ENCODE measurements at regions not wholly inside any gene's neighbourhood (a gene's known extent, or its start where the extent isn't known, plus 50 kb on each side); places are given as distances from the start of the nearest gene placed in this dataset.

GRCh38 chr6:137746264-137746663, 120.8 kb upstream of the TNFAIP3 start:
- no peak overlapping the region for H3K4me3 ChIP-seq
- no peaks in the 10 kb centered on the region for H3K36me3 ChIP-seq (ENCODE audit: low read depth, missing control alignments)
- no peak for DNase-seq
- H3K27ac ChIP-seq: no peak overlapping the region
- no peaks in the 10 kb centered on the region for H3K27me3 ChIP-seq
- intact Hi-C loops (cut with DNase I; ENCODE audit: low total_unique reads): no loop called here
- no peak for TF ChIP-seq CTCF (IDR thresholded peaks at IDR 0.05)
- TF ChIP-seq POLR2A (IDR thresholded peaks at IDR 0.05): no peak
- no peaks in the 10 kb centered on the region for H3K9me3 ChIP-seq
- no peaks in the 10 kb centered on the region for H3K4me1 ChIP-seq
- WGBS, 2 donors: 63 to 68% methylated on average over 2 of the region's 2 CpGs

DNA sequence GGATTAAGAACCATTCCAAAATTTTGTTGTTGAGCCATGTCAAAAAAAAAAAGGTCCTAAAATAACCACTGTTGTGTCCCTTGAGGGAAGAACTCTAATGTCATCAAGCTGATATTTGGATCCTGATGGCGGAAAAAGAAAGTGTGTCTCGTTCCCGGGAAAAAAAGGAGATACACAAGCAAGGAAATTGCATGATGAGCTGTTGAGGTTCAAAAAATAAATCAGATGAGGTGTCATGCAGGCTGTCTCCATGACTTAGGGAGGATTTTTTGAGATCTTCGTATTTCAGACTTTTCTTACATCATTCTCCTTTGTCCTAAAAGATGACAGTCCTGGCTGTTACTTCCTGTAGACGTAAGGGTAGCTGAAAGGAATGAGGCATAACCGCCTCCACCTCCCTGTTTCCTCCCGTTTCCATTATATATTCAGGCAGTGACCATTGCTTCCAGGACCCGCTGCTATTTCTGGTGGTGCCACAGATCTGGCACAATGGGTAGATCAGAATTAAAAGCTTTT, 117.3 kb upstream of the TNFAIP3 start:
- Histone ChIP-seq H3K9me3 (no peaks in the 10 kb centered on the region), H3K4me1 (no peaks in the 10 kb centered on the region), H3K4me3 (no peak overlapping the region), H3K27me3 (no peaks in the 10 kb centered on the region), H3K27ac (no peak overlapping the region), H3K36me3 (ENCODE audit: low read depth, missing control alignments) (no peaks in the 10 kb centered on the region)
- intact Hi-C loops (cut with DNase I; ENCODE audit: low total_unique reads): no loop called here
- WGBS, 2 donors: 49 to 59% methylated on average over 8 of the region's 8 CpGs
- TF ChIP-seq CTCF (IDR thresholded peaks at IDR 0.05) (no peak), POLR2A (IDR thresholded peaks at IDR 0.05) (no peak)
- no peak for DNase-seq

- H3K4me3 ChIP-seq: no peak overlapping the region
- intact Hi-C loops (cut with DNase I; ENCODE audit: low total_unique reads): no loop called here
- H3K4me1 ChIP-seq: no peaks in the 10 kb centered on the region
- WGBS, 2 donors: 69 to 84% methylated on average over 5 of the region's 5 CpGs
- H3K36me3 ChIP-seq (ENCODE audit: low read depth, missing control alignments): no peaks in the 10 kb centered on the region
- TF ChIP-seq POLR2A (IDR thresholded peaks at IDR 0.05) (no peak), CTCF (IDR thresholded peaks at IDR 0.05) (no peak)
- no peak for DNase-seq
- no peaks in the 10 kb centered on the region for H3K27me3 ChIP-seq
- H3K9me3 ChIP-seq: no peaks in the 10 kb centered on the region
- no peak overlapping the region for H3K27ac ChIP-seq
Measured at GRCh38 chr6:137750297-137750696, 116.8 kb upstream of the TNFAIP3 start.

- no peak overlapping the region for H3K27ac ChIP-seq
- DNase-seq: no peak
- WGBS, 2 donors: 84 to 87% methylated on average over 8 of the region's 8 CpGs
- intact Hi-C loops (cut with DNase I; ENCODE audit: low total_unique reads): no loop called here
- H3K4me1 ChIP-seq: no peaks in the 10 kb centered on the region
- no peak overlapping the region for H3K4me3 ChIP-seq
- TF ChIP-seq CTCF (IDR thresholded peaks at IDR 0.05): no peak
- TF ChIP-seq POLR2A (IDR thresholded peaks at IDR 0.05): no peak
- no peaks in the 10 kb centered on the region for H3K9me3 ChIP-seq
- H3K36me3 ChIP-seq (ENCODE audit: low read depth, missing control alignments): no peaks in the 10 kb centered on the region
- no peaks in the 10 kb centered on the region for H3K27me3 ChIP-seq
Measured at GRCh38 chr6:137751768-137752560, 115.1 kb upstream of the TNFAIP3 start.

DNA sequence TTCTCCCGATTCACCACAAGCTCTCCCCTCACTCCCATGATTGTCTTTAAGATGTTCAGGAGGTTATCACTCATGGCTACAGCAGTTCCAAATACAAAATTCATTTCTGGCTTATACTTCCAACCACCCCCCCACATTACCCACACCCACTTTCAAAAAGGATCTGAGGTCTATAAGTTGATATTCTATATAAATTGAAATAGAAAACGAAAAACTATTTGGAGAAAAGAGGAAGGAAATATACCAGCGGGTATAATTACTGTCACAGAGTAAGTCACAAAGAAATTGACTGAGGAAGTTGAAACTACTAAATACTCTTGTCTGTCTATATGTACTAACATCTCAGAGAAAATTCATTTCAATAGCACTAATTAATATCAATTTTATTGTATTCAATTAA, 112.7 kb upstream of the TNFAIP3 start:
- no peaks in the 10 kb centered on the region for H3K27me3 ChIP-seq
- intact Hi-C loops (cut with DNase I; ENCODE audit: low total_unique reads): no loop called here
- no peak for TF ChIP-seq POLR2A (IDR thresholded peaks at IDR 0.05)
- no peak for TF ChIP-seq CTCF (IDR thresholded peaks at IDR 0.05)
- WGBS, 2 donors: 89 to 91% methylated on average over 3 of the region's 3 CpGs
- no peak for DNase-seq
- H3K27ac ChIP-seq: no peak overlapping the region
- no peaks in the 10 kb centered on the region for H3K4me1 ChIP-seq
- H3K4me3 ChIP-seq: no peak overlapping the region
- H3K9me3 ChIP-seq: no peaks in the 10 kb centered on the region
- no peaks in the 10 kb centered on the region for H3K36me3 ChIP-seq (ENCODE audit: low read depth, missing control alignments)
